Endodermal cell (in vitro differentiated cells): ENCODE measurements at regions not wholly inside any gene's neighbourhood (a gene's known extent, or its start where the extent isn't known, plus 50 kb on each side); places are given as distances from the start of the nearest gene placed in this dataset.

Source experiments
- DNase-seq: peaks from one replicate; pipeline ENCODE4 v3.0.0-alpha.2; 2017
- H3K27ac ChIP-seq: 2 replicates; pipeline ENCODE4 v1.5.1; 2013; ENCODE audit warnings: mild to moderate bottlenecking, low read depth, low read length, moderate library complexity
- H3K27me3 ChIP-seq: 2 replicates; pipeline ENCODE4 v1.6.1; 2013; ENCODE audit warnings: mild to moderate bottlenecking, low read length, moderate library complexity; ENCODE audit not compliant: insufficient read depth, control insufficient read depth, poor library complexity, severe bottlenecking
- H3K36me3 ChIP-seq: 2 replicates; pipeline ENCODE4 v1.7.0; 2013; ENCODE audit warnings: mild to moderate bottlenecking, low read length, moderate library complexity; ENCODE audit not compliant: control insufficient read depth, insufficient read depth
- H3K4me1 ChIP-seq: one replicate; pipeline ENCODE4 v1.7.0; 2013; ENCODE audit warnings: low read length; ENCODE audit not compliant: control insufficient read depth, insufficient read depth
- H3K4me3 ChIP-seq: 2 replicates; pipeline ENCODE4 v1.5.1; 2013; ENCODE audit warnings: mild to moderate bottlenecking, low read length, moderate library complexity
- H3K9ac ChIP-seq: 2 replicates; pipeline ENCODE4 v1.6.1; 2013; ENCODE audit warnings: mild to moderate bottlenecking, low read length, moderate library complexity; ENCODE audit not compliant: poor library complexity, severe bottlenecking; ENCODE audit errors: extremely low read depth
- H3K9me3 ChIP-seq: 2 replicates; pipeline ENCODE4 v1.6.1; 2013; ENCODE audit warnings: mild to moderate bottlenecking, low read length, moderate library complexity; ENCODE audit not compliant: control insufficient read depth
- H3K27ac Mint-ChIP-seq: 2 replicates; pipeline ENCODE4 v1.8.0; 2020; ENCODE audit warnings: mixed read lengths
- H3K27me3 Mint-ChIP-seq: 2 replicates; pipeline ENCODE4 v1.8.0; 2021; ENCODE audit warnings: mild to moderate bottlenecking, mixed read lengths; ENCODE audit not compliant: insufficient read depth
- H3K36me3 Mint-ChIP-seq: 2 replicates; pipeline ENCODE4 v1.8.0; 2020; ENCODE audit warnings: low read depth, mixed read lengths
- H3K4me1 Mint-ChIP-seq: 2 replicates; pipeline ENCODE4 v1.8.0; 2020; ENCODE audit warnings: mixed read lengths
- H3K4me3 Mint-ChIP-seq: 2 replicates; pipeline ENCODE4 v1.8.0; 2020; ENCODE audit warnings: mild to moderate bottlenecking, moderate library complexity, mixed read lengths
- H3K9me3 Mint-ChIP-seq: 2 replicates; pipeline ENCODE4 v1.8.0; 2020; ENCODE audit warnings: mild to moderate bottlenecking, mixed read lengths
- CTCF ChIP-seq: fragments of 200-600 bp; sonication (generic); conservative IDR thresholded peaks from 2 replicates; pipeline ENCODE4 v1.5.0; 2021; ENCODE audit warnings: antibody characterized with exemption, mild to moderate bottlenecking
- WGBS, 2 experiments: methylation state at CpG; one replicate each; pipeline versions ENCODE4 v1.1.5 to v1.1.7; 2013; ENCODE audit warnings: missing lambda C conversion rate in 2 of 2, mixed read lengths in 1 of 2; ENCODE audit not compliant: insufficient coverage in 1 of 2, insufficient read length in 1 of 2; 5-methylcytosine and 5-hydroxymethylcytosine counted together

DNA sequence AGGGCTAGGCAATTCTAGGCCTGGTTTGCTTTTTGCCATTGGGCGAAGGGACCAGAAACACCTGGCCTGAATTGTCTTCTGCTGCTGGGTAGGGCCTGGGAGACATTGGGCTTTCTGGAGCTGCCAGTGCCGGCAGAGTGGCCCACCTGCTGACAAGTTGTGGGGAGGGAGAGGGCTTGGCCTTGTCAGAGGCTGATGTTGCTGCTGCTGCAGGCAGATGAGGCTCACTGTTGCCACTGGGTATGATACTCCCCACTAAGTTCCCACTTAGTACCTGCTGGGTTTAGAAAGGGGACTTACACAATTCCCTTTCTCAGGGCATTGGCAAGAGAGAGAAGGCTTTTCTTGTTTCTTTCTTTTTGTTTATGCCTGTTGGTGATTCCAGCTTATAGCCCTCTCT is 289.6 kb upstream of the NPVF start:
- Histone ChIP-seq H3K27ac (no peak overlapping the region), H3K4me3 (no peak overlapping the region), H3K36me3 (no peaks in the 10 kb centered on the region), H3K9me3 (no peaks in the 10 kb centered on the region), H3K27me3 (no peaks in the 10 kb centered on the region), H3K4me1 (peaks cover 5% of the 10 kb centered on the region), H3K9ac (no peak overlapping the region)
- no peaks in the 10 kb centered on the region for H3K9me3 Mint-ChIP-seq
- DNase-seq: peak; percentile 69
- H3K27ac Mint-ChIP-seq: no peak overlapping the region
- H3K4me3 Mint-ChIP-seq: no peak overlapping the region
- H3K27me3 Mint-ChIP-seq: peaks cover under 1% of the 10 kb centered on the region
- WGBS, 2 experiments: 79 to 100% methylated on average over 1 to 2 of the region's 2 CpGs
- H3K4me1 Mint-ChIP-seq: peaks cover 20% of the 10 kb centered on the region
- TF ChIP-seq CTCF: no peak
- H3K36me3 Mint-ChIP-seq: no peaks in the 10 kb centered on the region

DNA sequence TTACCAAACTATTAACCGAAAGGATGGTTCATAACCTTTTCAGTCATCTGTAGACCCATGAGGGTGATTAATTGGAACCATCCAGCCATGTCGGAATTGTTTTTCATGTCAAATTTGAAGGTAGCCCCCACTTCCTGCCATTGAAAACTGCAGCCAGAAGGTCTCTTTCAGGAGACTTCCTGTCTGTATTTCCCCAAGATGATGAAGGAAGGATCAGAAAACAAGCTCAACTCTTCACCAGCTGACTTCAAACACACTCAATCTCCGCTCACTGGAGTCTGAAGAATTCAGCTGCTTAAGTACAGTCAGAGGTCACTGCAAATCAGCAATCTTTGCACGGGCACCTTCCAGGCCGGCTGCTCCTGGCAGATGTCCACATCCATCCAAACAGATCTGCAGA is 291.7 kb upstream of the NPVF start:
- WGBS, 2 experiments: 83 to 94% methylated on average over 5 of the region's 5 CpGs
- Histone ChIP-seq H3K27ac (no peak overlapping the region), H3K9ac (no peak overlapping the region), H3K4me3 (no peak overlapping the region), H3K36me3 (no peaks in the 10 kb centered on the region), H3K27me3 (peaks cover 7% of the 10 kb centered on the region), H3K4me1 (peaks cover 5% of the 10 kb centered on the region), H3K9me3 (no peaks in the 10 kb centered on the region)
- Mint-ChIP-seq H3K9me3 (no peaks in the 10 kb centered on the region), H3K4me1 (peaks cover 20% of the 10 kb centered on the region), H3K36me3 (no peaks in the 10 kb centered on the region), H3K27ac (no peak overlapping the region), H3K27me3 (peaks cover 8% of the 10 kb centered on the region), H3K4me3 (no peak overlapping the region)
- TF ChIP-seq CTCF: no peak
- no peak for DNase-seq

DNA sequence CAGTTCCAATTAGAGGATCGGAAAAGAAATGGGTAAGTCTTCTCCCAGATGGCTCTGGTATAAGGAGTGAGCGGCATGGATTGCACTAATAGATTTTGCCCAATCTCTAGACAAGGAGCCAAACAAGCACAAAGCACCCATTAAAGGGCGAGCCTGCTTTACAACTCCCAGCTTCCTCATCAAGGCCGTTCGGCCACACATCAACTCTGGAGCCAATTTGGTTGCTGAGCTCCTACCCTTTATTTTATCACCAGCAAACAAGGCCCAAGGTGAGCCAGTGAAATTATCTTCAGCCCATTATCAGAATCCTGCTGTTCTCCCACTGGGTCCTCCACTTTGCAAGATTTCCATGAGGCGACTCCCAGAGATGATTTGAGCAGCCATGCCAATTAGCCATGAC is 292.2 kb upstream of the NPVF start:
- no peaks in the 10 kb centered on the region for H3K36me3 Mint-ChIP-seq
- peaks cover 5% of the 10 kb centered on the region for H3K4me1 ChIP-seq
- H3K27me3 ChIP-seq: peaks cover 11% of the 10 kb centered on the region
- H3K9me3 ChIP-seq: no peaks in the 10 kb centered on the region
- peaks cover 13% of the 10 kb centered on the region for H3K27me3 Mint-ChIP-seq
- no peak overlapping the region for H3K27ac ChIP-seq
- no peak overlapping the region for H3K4me3 ChIP-seq
- 65 to 88% methylated on average over 1 to 6 of the region's 6 CpGs for WGBS, 2 experiments
- H3K4me3 Mint-ChIP-seq: no peak overlapping the region
- no peak overlapping the region for H3K27ac Mint-ChIP-seq
- no peaks in the 10 kb centered on the region for H3K36me3 ChIP-seq
- TF ChIP-seq CTCF: no peak
- H3K9me3 Mint-ChIP-seq: no peaks in the 10 kb centered on the region
- no peak overlapping the region for H3K9ac ChIP-seq
- DNase-seq: no peak
- H3K4me1 Mint-ChIP-seq: peaks cover 20% of the 10 kb centered on the region
